KOPT-K1 (cell line): ENCODE measurements at regions not wholly inside any gene's neighbourhood (a gene's known extent, or its start where the extent isn't known, plus 50 kb on each side); places are given as distances from the start of the nearest gene placed in this dataset.
"Not testable (repeated sequence)": the region's sequence is repeated elsewhere in the genome, so short reads cannot be mapped to it uniquely, and the experiment has no call there.

Experiments used
- H3K27ac ChIP-seq: fragments of 200-600 bp; sonication (generic); 2 replicates; pipeline ENCODE4 v1.5.1; 2016; ENCODE audit warnings: antibody characterized with exemption, mild to moderate bottlenecking, low read depth, low read length; ENCODE audit not compliant: poor library complexity, severe bottlenecking
- H3K36me3 ChIP-seq: fragments of 200-600 bp; sonication (generic); 2 replicates; pipeline ENCODE4 v1.5.1; 2017; ENCODE audit warnings: antibody characterized with exemption, mild to moderate bottlenecking, low read length, moderate library complexity; ENCODE audit not compliant: insufficient read depth
- H3K9me3 ChIP-seq: fragments of 200-600 bp; sonication (generic); 2 replicates; pipeline ENCODE4 v1.5.1; 2017; ENCODE audit warnings: antibody characterized with exemption, low read length, mild to moderate bottlenecking; ENCODE audit not compliant: insufficient read depth, poor library complexity, severe bottlenecking

GRCh38 chr12:124477107-124477915, 90.1 kb downstream of the NCOR2 start:
- Histone ChIP-seq H3K9me3 (peaks cover 27% of the 10 kb centered on the region), H3K27ac (peak overlapping the region; percentile 48), H3K36me3 (peaks cover 75% of the 10 kb centered on the region)

DNA sequence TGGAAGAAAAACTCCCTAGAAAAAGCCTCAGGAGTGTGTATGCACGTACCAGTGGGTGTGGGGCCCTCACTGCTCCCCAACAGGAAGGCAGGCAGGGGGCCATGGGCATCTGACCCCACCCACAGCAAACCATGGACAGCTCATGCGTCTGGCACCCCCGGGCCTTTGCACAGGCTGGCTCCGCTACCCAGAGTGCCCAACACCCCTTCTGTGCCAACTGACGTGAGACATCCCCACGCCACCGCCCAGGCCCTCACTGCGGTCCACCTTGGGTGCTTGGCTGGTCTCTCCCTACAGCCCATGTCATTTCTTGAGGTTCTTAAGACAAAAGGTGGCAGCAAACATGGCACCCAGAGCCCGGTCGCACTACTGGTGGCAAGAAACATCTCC, 91.4 kb downstream of the NCOR2 start:
- no peak overlapping the region for H3K27ac ChIP-seq
- H3K36me3 ChIP-seq, result peaks cover 81% of the 10 kb centered on the region
- peaks cover 34% of the 10 kb centered on the region for H3K9me3 ChIP-seq

DNA sequence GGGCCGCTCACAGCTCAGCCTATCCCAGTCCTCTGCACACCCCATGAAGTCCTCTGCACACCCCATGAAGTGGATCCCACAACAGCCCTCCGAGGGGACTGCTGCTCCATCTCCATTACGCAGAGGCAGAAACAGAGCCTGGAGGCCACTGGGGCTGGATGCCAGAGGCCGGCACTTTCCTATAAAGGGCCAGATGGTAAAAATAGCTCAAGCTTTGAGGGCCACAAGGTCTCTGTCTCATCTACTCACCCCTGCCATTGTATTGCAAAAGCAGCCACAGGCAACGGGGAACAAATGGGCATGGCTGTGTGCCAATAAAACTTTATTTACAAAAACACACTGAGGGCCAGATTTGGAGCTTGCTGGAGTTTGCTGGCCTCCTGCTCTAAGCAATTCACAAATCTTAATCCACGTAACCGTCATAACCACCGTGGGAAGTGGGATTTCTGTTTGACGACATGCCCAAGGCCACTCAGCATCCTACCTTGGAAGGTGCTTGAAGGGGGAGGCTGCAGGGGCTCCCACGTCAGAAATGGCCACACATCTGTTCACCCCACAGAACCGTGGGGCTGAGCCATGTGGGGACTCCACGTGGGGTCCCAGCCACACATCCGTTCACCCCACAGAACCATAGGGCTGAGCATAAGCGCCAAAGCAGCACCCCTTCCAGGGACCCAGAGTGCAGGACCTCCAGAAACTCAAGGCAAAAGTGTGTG, 92.0 kb downstream of the NCOR2 start:
- no peak overlapping the region for H3K27ac ChIP-seq
- peaks cover 86% of the 10 kb centered on the region for H3K36me3 ChIP-seq
- H3K9me3 ChIP-seq, result peaks cover 39% of the 10 kb centered on the region

DNA sequence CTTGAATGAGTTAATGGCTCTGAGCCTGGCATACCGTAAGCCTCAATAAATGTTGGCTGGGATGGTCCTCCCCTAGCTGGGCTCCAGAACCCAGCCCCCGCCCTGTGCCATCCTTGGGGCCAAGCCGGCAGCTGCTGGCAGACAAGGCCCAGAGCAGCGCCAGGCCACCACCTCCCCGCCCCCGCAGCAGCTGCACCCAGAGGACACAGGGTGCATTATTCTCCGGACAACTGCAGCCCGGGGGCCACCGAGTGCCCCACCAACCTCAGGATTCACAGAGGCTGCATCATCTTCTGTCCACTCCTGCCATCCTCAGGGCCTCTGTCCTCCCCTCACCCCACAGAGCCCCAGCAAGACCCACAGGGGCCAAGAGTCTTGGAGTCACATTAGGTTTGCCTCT, 92.7 kb downstream of the NCOR2 start:
- peaks cover 47% of the 10 kb centered on the region for H3K9me3 ChIP-seq
- peaks cover 89% of the 10 kb centered on the region for H3K36me3 ChIP-seq

GRCh38 chr12:124472690-124473279, 94.6 kb downstream of the NCOR2 start:
- peaks cover 82% of the 10 kb centered on the region for H3K36me3 ChIP-seq

More for the DNA sequence above, 92.7 kb downstream of the NCOR2 start:
- H3K27ac ChIP-seq, result no peak overlapping the region

DNA sequence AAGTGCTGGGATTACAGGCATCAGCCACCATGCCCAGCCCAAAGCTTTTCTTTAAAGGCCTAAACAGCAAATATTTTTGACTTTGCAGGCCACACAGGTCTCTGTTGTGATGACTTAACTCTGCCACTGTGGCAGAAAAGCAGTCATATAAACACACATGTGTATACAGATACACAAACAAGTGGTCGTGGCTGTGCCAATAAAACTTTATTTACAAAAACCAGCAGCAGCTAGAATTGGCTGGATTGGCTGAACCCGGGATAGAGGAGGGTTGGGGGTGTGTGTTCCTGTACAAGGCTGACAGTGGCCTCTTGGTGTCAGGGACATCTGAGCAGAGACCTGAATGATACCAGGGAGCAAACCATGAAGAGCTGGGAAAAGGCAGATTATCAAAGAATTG, 95.6 kb downstream of the NCOR2 start:
- peaks cover 57% of the 10 kb centered on the region for H3K9me3 ChIP-seq
- peaks cover 78% of the 10 kb centered on the region for H3K36me3 ChIP-seq
- H3K27ac ChIP-seq, result no peak overlapping the region

More at GRCh38 chr12:124472690-124473279, 94.6 kb downstream of the NCOR2 start:
- Histone ChIP-seq H3K27ac (no peak overlapping the region), H3K9me3 (peaks cover 57% of the 10 kb centered on the region)

DNA sequence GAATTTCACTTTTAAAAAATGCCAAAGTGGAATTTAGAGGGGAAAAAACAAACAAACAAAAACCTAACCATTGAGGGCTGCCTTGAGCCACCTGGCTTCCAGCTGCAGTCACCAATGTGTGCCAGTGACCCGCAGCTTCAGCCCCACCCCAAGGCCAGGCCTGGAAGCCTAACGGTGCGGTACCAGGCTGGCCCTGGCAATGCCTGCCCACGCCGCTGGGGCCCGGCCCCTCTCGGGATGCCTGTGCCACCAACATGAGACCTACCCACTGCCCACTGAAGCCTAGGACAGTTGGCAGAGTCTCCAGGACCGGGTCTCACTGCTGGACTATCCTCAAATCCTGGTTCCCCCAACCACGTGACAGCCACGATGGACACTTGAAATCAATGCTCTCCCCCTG, 96.6 kb downstream of the NCOR2 start:
- H3K36me3 ChIP-seq, result peaks cover 69% of the 10 kb centered on the region
- peaks cover 57% of the 10 kb centered on the region for H3K9me3 ChIP-seq
- H3K27ac ChIP-seq, result no peak overlapping the region

DNA sequence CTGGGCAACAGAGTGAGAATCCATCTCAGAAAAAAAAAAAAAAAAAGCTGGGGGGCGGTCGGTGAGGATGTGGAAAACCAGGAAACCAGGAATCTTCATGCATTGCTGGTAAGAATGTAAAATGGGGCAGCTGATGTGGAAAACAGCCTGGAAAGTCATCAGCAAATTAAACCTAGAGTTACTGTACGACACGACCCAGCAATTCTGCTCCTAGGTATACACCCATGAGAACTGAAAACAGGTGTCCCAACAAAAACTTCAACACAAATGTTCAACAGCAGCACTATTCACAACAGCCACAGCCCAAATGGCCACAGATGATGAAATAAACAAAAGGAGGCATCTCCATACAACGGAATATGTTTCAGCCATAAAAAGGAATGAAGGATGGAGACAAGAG, 97.3 kb downstream of the NCOR2 start:
- no peak overlapping the region for H3K27ac ChIP-seq
- H3K36me3 ChIP-seq, result peaks cover 69% of the 10 kb centered on the region
- peaks cover 59% of the 10 kb centered on the region for H3K9me3 ChIP-seq

GRCh38 chr12:124469193-124469888, 98.1 kb downstream of the NCOR2 start:
- Histone ChIP-seq H3K36me3 (peaks cover 69% of the 10 kb centered on the region), H3K9me3 (peaks cover 58% of the 10 kb centered on the region)

DNA sequence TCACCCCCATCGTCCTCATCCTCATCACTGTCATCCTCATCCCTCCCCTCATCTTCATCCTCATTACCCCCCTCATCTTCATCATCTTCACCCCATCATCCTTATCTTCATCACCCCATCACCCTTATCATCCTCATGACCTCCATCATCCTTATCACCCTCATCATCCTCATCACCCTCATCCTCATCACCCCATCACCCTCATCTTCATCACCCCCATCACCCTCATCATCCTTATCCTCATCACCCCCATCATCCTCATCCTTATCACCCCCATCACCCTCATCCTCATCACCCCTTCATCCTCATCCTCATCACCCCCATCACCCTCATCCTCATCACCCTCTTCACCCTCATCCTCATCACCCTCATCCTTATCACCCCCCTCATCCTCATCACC, 99.9 kb downstream of the NCOR2 start:
- not testable (repeated sequence) for H3K27ac ChIP-seq
- H3K9me3 ChIP-seq, result peaks cover 40% of the 10 kb centered on the region
- peaks cover 70% of the 10 kb centered on the region for H3K36me3 ChIP-seq

More at GRCh38 chr12:124469193-124469888, 98.1 kb downstream of the NCOR2 start:
- H3K27ac ChIP-seq, result no peak overlapping the region

- Histone ChIP-seq H3K36me3 (peaks cover 70% of the 10 kb centered on the region), H3K27ac (peak overlapping the region; percentile 89), H3K9me3 (peaks cover 34% of the 10 kb centered on the region)
Measured at GRCh38 chr12:124466216-124467128, 100.9 kb downstream of the NCOR2 start.

DNA sequence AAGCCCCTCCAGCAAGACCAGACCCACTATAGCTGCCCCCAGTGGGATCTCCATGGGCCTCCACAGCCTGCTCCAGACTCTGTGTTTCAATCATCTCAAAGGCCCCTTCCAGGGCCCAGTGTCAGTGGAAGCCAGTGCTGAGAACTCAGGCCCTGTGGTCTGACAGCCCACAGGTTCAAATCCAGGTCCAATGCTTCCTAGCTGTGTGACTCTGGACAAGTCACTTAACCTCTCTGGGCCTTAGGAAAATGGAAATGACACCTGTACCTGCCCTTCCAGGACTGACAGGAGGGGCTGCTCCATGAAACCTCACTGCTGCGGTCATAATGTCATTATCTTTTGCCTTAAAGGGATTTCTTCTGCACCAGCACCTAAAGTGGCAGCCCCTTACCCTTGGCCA, 101.9 kb downstream of the NCOR2 start:
- peak overlapping the region; percentile 89 for H3K27ac ChIP-seq
- peaks cover 26% of the 10 kb centered on the region for H3K9me3 ChIP-seq
- H3K36me3 ChIP-seq, result peaks cover 68% of the 10 kb centered on the region

GRCh38 chr12:124464830-124465229, 102.6 kb downstream of the NCOR2 start:
- Histone ChIP-seq H3K36me3 (peaks cover 68% of the 10 kb centered on the region), H3K9me3 (peaks cover 19% of the 10 kb centered on the region), H3K27ac (no peak overlapping the region)

DNA sequence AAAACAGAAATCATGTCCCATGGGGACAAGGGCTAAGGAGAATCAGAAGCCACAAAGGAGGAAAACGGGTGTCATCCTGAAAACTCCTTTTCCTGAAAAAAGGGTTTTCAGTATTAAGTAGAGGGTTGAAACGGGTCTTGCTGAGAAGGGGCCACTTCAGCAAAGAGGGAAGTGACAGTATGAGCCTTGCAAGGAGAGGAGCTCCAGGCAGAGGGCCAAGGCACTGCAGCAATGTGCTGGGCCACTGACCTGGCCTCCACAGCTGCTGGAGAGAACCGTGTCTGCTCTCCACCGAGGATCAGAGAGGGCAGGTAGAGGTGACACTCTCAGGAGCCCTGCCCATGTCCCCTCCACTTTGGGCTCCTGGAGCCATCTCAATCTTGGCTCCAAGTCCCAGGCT, 103.3 kb downstream of the NCOR2 start:
- Histone ChIP-seq H3K9me3 (peaks cover 12% of the 10 kb centered on the region), H3K36me3 (peaks cover 68% of the 10 kb centered on the region), H3K27ac (no peak overlapping the region)
